ENCODE measurements at regions not wholly inside any gene's neighbourhood (a gene's known extent, or its start where the extent isn't known, plus 50 kb on each side); places are given as distances from the start of the nearest gene placed in this dataset.
"Not testable (repeated sequence)": the region's sequence is repeated elsewhere in the genome, so short reads cannot be mapped to it uniquely, and the experiment has no call there.

- Mint-ChIP-seq H3K9me3 (ENCODE audit: insufficient read depth) (no peaks in the 10 kb centered on the region), H3K27ac (no peak overlapping the region), H3K4me1 (ENCODE audit: low read depth) (no peaks in the 10 kb centered on the region), H3K36me3 (ENCODE audit: low read depth) (no peaks in the 10 kb centered on the region), H3K27me3 (ENCODE audit: low read depth) (no peaks in the 10 kb centered on the region), H3K4me3 (no peak overlapping the region)
- POLR2A ChIA-PET: no interaction called here
- ATAC-seq (no peak), DNase-seq (no peak)
- CTCF ChIA-PET: no interaction called here
Observed at GRCh38 chr1:90296327-90296726, 301.4 kb downstream of the ZNF326 start.

- no peak for DNase-seq
- Mint-ChIP-seq H3K27ac (no peak overlapping the region), H3K4me1 (ENCODE audit: low read depth) (no peaks in the 10 kb centered on the region), H3K9me3 (ENCODE audit: insufficient read depth) (no peaks in the 10 kb centered on the region), H3K27me3 (ENCODE audit: low read depth) (no peaks in the 10 kb centered on the region), H3K36me3 (ENCODE audit: low read depth) (no peaks in the 10 kb centered on the region), H3K4me3 (no peak overlapping the region)
- CTCF ChIA-PET: no interaction called here
- no peak for ATAC-seq
- POLR2A ChIA-PET: no interaction called here
Observed at GRCh38 chr1:90295534-90295933, 300.6 kb downstream of the ZNF326 start.

- ChIA-PET CTCF (no interaction called here), POLR2A (no interaction called here)
- no peak for ATAC-seq
- Mint-ChIP-seq H3K9me3 (ENCODE audit: insufficient read depth) (no peaks in the 10 kb centered on the region), H3K4me1 (ENCODE audit: low read depth) (no peaks in the 10 kb centered on the region), H3K4me3 (no peak overlapping the region), H3K36me3 (ENCODE audit: low read depth) (no peaks in the 10 kb centered on the region), H3K27ac (no peak overlapping the region), H3K27me3 (ENCODE audit: low read depth) (peaks cover 1% of the 10 kb centered on the region)
- no peak for DNase-seq
Observed at GRCh38 chr1:90291431-90292216, 296.7 kb downstream of the ZNF326 start.

- ATAC-seq (no peak), DNase-seq (no peak)
- Mint-ChIP-seq H3K27ac (no peak overlapping the region), H3K9me3 (ENCODE audit: insufficient read depth) (no peaks in the 10 kb centered on the region), H3K27me3 (ENCODE audit: low read depth) (no peaks in the 10 kb centered on the region), H3K4me1 (ENCODE audit: low read depth) (no peaks in the 10 kb centered on the region), H3K36me3 (ENCODE audit: low read depth) (no peaks in the 10 kb centered on the region), H3K4me3 (no peak overlapping the region)
- CTCF ChIA-PET: no interaction called here
- POLR2A ChIA-PET: no interaction called here
Observed at GRCh38 chr1:90282811-90283210, 287.9 kb downstream of the ZNF326 start.

- POLR2A ChIA-PET; H3K4me1 Mint-ChIP-seq (ENCODE audit: low read depth); CTCF ChIA-PET; H3K27ac Mint-ChIP-seq; H3K36me3 Mint-ChIP-seq (ENCODE audit: low read depth); H3K4me3 Mint-ChIP-seq; ATAC-seq; H3K9me3 Mint-ChIP-seq (ENCODE audit: insufficient read depth); DNase-seq; H3K27me3 Mint-ChIP-seq (ENCODE audit: low read depth): not testable (repeated sequence)
Observed at GRCh38 chr1:90281886-90282285, 287.0 kb downstream of the ZNF326 start.

GRCh38 chr1:90277270-90277669 lies 282.4 kb downstream of the ZNF326 start:
- H3K27me3 Mint-ChIP-seq (ENCODE audit: low read depth): no peaks in the 10 kb centered on the region
- H3K9me3 Mint-ChIP-seq (ENCODE audit: insufficient read depth): no peaks in the 10 kb centered on the region
- POLR2A ChIA-PET: no interaction called here
- H3K4me1 Mint-ChIP-seq (ENCODE audit: low read depth): no peaks in the 10 kb centered on the region
- no peak for ATAC-seq
- CTCF ChIA-PET: no interaction called here
- no peak for DNase-seq
- H3K36me3 Mint-ChIP-seq (ENCODE audit: low read depth): no peaks in the 10 kb centered on the region
- no peak overlapping the region for H3K27ac Mint-ChIP-seq
- H3K4me3 Mint-ChIP-seq: no peak overlapping the region

- Mint-ChIP-seq H3K4me3 (no peak overlapping the region), H3K27me3 (ENCODE audit: low read depth) (no peaks in the 10 kb centered on the region), H3K9me3 (ENCODE audit: insufficient read depth) (no peaks in the 10 kb centered on the region), H3K36me3 (ENCODE audit: low read depth) (no peaks in the 10 kb centered on the region), H3K27ac (no peak overlapping the region), H3K4me1 (ENCODE audit: low read depth) (no peaks in the 10 kb centered on the region)
- ChIA-PET CTCF (no interaction called here), POLR2A (interaction anchor here (0.6 kb wide), 1 partner anchor 1067 kb away, joined by 3 read pairs; no protein-coding TSS in a partner anchor)
- DNase-seq (no peak), ATAC-seq (no peak)
Observed at GRCh38 chr1:90274376-90274775, 279.5 kb downstream of the ZNF326 start.

- ChIA-PET POLR2A (no interaction called here), CTCF (no interaction called here)
- H3K9me3 Mint-ChIP-seq (ENCODE audit: insufficient read depth): no peaks in the 10 kb centered on the region
- H3K27ac Mint-ChIP-seq: no peak overlapping the region
- no peak for ATAC-seq
- H3K4me3 Mint-ChIP-seq: no peak overlapping the region
- no peaks in the 10 kb centered on the region for H3K4me1 Mint-ChIP-seq (ENCODE audit: low read depth)
- no peak for DNase-seq
- H3K36me3 Mint-ChIP-seq (ENCODE audit: low read depth): no peaks in the 10 kb centered on the region
- no peaks in the 10 kb centered on the region for H3K27me3 Mint-ChIP-seq (ENCODE audit: low read depth)
Observed at GRCh38 chr1:90273241-90273774, 278.4 kb downstream of the ZNF326 start.

GRCh38 chr1:90262791-90263190 lies 267.9 kb downstream of the ZNF326 start:
- ATAC-seq (no peak), DNase-seq (no peak)
- Mint-ChIP-seq H3K27ac (no peak overlapping the region), H3K9me3 (ENCODE audit: insufficient read depth) (no peaks in the 10 kb centered on the region), H3K36me3 (ENCODE audit: low read depth) (no peaks in the 10 kb centered on the region), H3K4me1 (ENCODE audit: low read depth) (no peaks in the 10 kb centered on the region), H3K4me3 (no peak overlapping the region), H3K27me3 (ENCODE audit: low read depth) (peaks cover 3% of the 10 kb centered on the region)
- CTCF ChIA-PET: no interaction called here
- POLR2A ChIA-PET: no interaction called here

GRCh38 chr1:90262286-90262685 lies 267.4 kb downstream of the ZNF326 start:
- ATAC-seq: no peak
- Mint-ChIP-seq H3K36me3 (ENCODE audit: low read depth) (no peaks in the 10 kb centered on the region), H3K27me3 (ENCODE audit: low read depth) (peaks cover 3% of the 10 kb centered on the region), H3K4me3 (no peak overlapping the region), H3K9me3 (ENCODE audit: insufficient read depth) (no peaks in the 10 kb centered on the region), H3K27ac (no peak overlapping the region), H3K4me1 (ENCODE audit: low read depth) (no peaks in the 10 kb centered on the region)
- no peak for DNase-seq
- POLR2A ChIA-PET: no interaction called here
- CTCF ChIA-PET: no interaction called here

- H3K9me3 Mint-ChIP-seq (ENCODE audit: insufficient read depth): no peaks in the 10 kb centered on the region
- ChIA-PET POLR2A (no interaction called here), CTCF (no interaction called here)
- no peaks in the 10 kb centered on the region for H3K4me1 Mint-ChIP-seq (ENCODE audit: low read depth)
- no peaks in the 10 kb centered on the region for H3K27me3 Mint-ChIP-seq (ENCODE audit: low read depth)
- no peak overlapping the region for H3K27ac Mint-ChIP-seq
- no peaks in the 10 kb centered on the region for H3K36me3 Mint-ChIP-seq (ENCODE audit: low read depth)
- H3K4me3 Mint-ChIP-seq: no peak overlapping the region
- DNase-seq (no peak), ATAC-seq (no peak)
Observed at GRCh38 chr1:90246069-90246468, 251.2 kb downstream of the ZNF326 start.

GRCh38 chr1:90236493-90236892 lies 241.6 kb downstream of the ZNF326 start:
- ATAC-seq (no peak), DNase-seq (no peak)
- CTCF ChIA-PET: no interaction called here

GRCh38 chr1:90223401-90223800 lies 228.5 kb downstream of the ZNF326 start:
- Mint-ChIP-seq H3K27me3 (ENCODE audit: low read depth) (no peaks in the 10 kb centered on the region), H3K4me1 (ENCODE audit: low read depth) (no peaks in the 10 kb centered on the region), H3K27ac (no peak overlapping the region), H3K9me3 (ENCODE audit: insufficient read depth) (no peaks in the 10 kb centered on the region), H3K36me3 (ENCODE audit: low read depth) (no peaks in the 10 kb centered on the region), H3K4me3 (no peak overlapping the region)
- CTCF ChIA-PET: no interaction called here
- POLR2A ChIA-PET: no interaction called here
- no peak for DNase-seq
- ATAC-seq: no peak

More at GRCh38 chr1:90236493-90236892, 241.6 kb downstream of the ZNF326 start:
- no peaks in the 10 kb centered on the region for H3K4me1 Mint-ChIP-seq (ENCODE audit: low read depth)
- H3K27ac Mint-ChIP-seq: no peak overlapping the region
- no peaks in the 10 kb centered on the region for H3K27me3 Mint-ChIP-seq (ENCODE audit: low read depth)
- no peak overlapping the region for H3K4me3 Mint-ChIP-seq
- no peaks in the 10 kb centered on the region for H3K9me3 Mint-ChIP-seq (ENCODE audit: insufficient read depth)
- no peaks in the 10 kb centered on the region for H3K36me3 Mint-ChIP-seq (ENCODE audit: low read depth)
- POLR2A ChIA-PET: no interaction called here
